Hematopoietic multipotent progenitor cell treated with erythropoietin and hydrocortisone succinate and interleukin-3 and kit ligand, for 4 days (in vitro differentiated cells): ENCODE measurements at regions not wholly inside any gene's neighbourhood (a gene's known extent, or its start where the extent isn't known, plus 50 kb on each side); places are given as distances from the start of the nearest gene placed in this dataset.
A peak's percentile ranks its signal among the peaks of the same experiment; 100 is the strongest.

Source experiments
- DNase-seq: peaks from one replicate; pipeline ENCODE4 v3.0.0-alpha.2; 2015

DNA sequence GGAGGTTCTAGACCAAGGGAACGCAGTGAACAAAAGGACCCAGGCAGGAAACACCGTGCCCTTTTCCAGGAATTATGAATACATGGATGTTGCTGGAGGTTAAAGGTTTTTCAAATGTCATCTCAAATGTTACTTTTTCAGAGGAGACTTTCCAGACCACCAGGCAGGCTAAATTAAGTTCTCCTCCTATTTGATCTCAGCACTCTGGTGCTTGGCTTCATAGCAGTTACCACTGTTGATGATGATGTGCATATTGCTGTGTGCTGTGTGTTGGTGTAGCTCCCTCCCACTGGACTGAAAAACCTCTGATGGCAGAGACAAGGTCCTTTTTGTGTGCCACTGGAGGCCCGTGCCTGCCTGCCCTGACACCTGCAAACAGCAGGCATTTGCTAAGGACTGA, 137.3 kb upstream of the PTPRM start:
- no peak for DNase-seq

DNA sequence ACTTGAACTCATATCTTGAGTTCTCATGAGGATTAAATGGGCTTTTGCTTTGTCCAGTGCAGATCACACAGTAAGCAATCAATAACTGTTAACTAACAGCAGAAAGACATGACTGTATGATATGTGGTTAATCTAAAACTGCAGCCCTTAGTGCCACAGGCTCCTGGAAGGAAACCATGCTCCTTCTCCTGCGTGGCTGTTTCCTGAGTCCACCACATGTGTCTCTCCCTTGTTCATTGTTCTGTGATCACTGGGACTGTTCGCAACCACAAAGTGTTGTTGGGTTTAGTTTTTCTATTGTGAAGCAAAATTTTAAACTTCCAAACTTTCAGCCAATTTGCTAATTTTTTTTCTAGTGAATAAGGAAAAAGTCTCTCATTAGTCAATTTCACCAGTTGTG, 130.9 kb upstream of the PTPRM start:
- DNase-seq, result peak; percentile 62

DNA sequence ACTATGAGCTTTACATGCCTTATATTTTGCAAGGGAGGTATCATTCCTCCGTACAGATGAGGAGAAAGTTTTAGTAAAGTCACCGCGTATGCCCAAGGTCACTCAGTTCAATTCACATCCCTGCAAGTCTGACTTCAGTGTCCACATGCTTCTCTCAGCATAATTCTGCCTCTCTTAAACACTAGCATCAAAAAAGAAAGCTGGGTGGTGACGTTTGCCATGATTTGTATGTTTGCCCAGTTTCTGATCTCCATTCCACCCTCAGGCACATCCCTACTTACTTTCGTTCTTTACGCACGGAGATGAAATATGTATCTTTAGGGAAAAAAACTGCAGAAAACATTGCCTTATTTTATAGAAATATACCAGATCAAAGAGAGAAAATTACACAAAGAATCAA, 129.2 kb upstream of the PTPRM start:
- no peak for DNase-seq

DNA sequence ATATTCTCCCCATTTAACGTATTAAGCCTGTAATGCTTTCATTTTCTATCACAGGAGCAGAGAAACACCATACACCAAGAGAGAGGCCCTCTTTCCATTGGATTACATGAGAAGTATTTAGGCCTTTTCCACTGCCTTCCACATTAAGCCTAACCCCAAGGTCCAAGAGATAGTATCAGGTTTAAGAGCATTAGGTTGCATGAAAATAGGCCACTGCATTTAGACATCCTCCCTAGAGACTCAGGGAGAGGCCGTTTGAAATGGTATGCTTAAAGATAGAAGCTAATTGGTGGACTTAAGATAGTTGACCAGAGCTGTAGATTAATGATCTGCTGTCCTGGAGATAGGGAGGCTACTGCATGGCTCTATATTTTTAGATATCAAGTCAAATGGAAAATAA, 128.5 kb upstream of the PTPRM start:
- no peak for DNase-seq

DNA sequence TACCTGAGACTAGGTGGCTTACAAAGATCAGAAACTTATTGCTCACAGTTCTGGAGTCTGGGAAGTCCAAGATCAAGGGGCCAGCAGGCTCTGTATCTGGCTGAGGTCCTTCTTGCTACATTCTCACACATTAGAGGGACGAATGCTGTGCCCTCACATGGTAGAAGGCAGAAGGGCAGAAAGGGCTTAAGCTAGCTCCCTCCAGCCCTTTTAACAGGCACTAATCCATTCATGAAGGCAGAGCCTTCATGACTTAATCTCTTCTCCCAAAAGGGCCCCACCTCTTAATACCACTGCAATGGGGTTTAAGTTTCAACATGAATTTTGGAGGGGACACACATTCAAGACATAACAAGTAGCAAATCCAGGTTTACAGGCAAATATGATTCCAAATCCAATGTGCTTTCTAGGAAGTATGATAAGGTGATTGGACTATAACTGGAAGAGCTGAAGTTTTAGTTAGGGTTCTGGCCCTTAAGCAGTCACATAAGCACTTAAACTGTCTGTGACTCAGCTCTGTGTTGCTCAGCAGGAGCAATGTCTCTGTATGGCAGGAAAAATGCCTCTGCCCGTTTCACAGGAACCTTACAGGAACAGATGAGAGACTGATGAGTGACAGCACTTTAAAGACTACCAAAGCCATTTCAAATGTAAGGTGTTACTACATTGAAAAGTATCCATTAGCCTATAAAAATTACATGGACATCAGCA, 119.6 kb upstream of the PTPRM start:
- no peak for DNase-seq

DNA sequence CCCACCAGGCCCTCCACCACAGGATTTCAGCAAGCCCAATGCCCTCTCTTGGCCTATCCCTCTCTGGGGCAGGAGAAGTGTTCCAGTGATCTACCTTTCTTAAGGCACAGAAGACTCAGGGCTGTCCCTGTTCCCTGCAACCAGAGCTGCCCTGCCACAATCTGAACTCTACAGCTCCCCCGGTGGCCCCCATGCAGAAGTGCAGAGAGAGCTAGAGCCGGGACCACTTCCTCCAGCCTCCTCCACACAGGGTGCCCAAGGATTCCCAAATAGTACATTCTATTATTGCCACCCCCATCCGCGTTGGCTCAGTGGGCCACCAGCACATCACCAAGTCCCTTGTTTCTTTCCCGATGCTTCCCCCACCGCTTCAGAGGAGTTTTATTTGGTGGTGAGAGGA, 114.8 kb upstream of the PTPRM start:
- peak; percentile 68 for DNase-seq

DNA sequence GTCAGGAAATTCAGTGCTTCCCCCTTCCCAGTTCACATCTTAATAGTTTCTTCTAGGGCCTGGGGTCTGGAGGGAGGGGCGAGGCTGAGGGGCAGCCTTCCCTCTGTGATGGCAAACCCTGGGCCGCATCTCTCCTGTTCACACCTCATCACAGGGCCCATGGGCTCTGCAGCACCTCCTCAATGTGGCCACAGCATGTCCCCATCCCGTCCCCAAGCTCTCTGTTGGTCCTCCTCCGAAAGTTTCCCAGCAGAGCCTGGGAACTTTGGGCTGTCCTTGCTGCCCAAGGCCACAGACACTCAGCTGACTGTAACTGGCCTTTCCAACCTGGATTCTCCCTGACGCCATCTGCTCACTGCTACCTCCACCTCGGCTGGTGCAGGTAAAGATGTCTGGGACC, 112.7 kb upstream of the PTPRM start:
- DNase-seq, result no peak

DNA sequence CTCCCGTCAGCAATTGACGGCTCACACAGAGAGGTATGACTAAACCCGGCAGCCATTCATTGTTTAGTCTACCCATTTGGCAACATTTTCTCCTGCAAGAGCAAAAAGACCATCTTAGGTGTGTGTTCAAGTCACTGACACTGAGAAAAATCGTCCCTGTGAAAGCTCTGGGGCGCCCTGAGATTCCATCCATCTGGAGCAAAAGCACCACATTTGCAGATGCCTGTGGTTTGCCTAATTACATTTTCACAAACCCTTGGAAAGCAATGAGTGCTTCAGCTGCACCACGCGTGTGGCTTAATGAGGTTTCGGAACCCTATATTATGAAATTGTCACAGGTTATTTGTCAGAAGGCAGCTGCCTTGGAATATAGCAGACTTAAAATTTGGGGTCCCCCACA, 110.7 kb upstream of the PTPRM start:
- DNase-seq, result no peak

DNA sequence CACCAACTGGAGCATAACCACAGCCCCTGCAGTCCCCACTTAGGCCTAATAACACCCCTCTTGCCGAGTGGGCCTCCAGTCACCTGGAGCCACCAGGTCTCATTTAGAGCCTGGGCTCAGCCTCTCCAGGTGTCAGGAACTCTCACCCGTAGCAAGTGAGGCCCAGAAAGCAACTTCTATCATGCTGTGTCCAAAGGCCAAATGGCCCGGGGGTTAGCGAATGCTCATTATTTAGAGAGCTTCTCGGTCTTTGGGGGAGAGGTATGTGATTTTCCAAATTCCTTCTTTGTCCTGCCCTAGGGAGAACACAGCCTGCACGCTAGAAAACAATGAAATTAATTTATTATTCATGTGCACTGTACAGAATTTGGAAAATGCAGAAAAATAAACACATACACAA, 109.9 kb upstream of the PTPRM start:
- DNase-seq, result no peak

DNA sequence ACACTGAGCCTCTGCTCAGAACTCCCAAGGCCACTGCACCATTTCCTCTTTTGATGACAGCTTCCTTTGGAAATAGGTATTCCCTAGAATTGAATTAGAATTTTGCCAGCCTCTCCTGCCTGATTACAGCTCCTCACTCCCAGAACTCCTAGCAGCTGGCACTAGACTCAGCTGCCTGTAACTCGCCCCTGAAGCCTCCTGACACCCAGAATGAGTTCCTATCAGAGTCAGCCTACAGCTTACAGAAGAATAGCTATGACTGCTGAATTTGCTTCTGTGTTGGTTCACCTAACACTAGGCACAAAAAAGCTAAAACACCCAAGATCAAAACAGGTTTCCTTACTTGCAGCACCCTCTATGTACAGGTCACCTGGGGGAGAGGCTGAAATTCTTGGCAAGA, 108.2 kb upstream of the PTPRM start:
- DNase-seq, result no peak

DNA sequence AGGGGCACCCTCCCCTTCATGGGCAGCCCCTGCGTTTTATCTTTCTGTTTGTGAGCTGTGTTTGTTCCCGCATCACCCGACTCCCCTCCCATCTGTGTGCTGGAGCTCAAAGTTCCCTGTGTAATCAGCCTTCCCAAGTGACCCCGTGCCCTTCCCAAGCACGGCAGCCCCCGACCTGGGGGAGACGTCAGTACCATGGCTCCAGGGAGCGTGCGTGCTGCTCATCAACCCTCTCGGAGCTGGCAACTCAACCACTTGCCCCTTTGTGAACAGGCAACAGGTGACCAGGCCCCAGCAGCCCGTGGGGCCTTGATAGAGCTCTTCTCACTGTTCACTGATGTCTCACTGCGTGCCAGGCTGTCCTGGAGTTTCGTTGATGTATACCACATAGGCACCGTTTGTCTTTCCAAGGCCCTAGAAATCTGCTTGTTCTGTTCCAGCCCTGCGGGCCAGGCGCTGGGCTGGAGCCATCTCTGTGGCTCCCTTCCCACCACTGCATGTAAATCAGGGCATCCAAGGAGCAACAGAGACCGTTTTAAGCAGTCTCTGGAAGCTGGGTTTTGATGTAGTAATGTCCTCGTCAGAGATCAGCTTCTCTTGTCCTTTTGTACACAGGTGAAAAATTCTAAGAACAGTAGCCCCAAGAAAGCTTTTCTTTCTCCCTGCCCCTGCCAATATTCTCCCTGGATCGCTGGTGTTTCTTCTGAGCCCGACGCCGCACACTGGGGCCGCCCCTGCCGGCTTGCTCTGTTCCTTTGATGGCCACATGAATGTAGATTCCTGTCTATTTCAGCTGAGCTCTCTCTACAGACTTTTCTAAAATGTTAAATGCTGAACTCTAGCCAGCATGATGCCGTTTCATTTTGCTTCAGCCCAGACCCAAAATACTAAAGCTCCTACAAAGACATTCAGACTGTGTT, 107.0 kb upstream of the PTPRM start:
- no peak for DNase-seq

DNA sequence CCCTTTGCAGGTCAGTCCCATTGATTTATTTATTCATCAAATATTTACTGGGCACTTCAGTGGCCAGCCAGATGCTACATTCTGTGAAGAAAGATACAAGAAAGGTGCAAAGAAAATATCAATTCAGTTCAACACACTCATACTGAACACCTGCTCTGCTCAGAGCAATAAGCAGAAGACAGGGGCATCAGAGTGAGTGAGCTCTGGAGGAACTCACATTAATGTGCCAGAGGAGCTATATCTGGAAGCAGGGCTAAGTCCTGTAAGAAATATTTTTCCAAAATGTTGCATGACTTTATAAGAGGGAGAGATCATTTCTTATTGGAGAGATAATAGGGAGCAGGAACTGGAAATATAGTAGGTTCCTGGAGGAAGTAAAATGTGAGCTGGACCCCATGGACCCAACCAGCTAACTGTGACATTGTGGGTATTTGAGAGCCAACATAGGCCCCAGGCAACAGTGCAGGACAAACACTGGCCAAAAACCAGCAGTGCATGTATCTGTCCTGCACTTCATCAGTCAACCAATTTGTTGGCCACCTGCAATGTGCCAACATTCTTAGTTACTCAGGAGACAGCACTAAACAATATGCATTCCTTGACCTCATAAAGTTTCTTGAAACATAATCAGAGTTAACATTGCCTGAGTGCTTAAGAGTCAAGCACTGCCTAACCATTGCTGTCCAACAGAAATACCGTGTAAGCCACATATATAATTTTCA, 102.7 kb upstream of the PTPRM start:
- no peak for DNase-seq

DNA sequence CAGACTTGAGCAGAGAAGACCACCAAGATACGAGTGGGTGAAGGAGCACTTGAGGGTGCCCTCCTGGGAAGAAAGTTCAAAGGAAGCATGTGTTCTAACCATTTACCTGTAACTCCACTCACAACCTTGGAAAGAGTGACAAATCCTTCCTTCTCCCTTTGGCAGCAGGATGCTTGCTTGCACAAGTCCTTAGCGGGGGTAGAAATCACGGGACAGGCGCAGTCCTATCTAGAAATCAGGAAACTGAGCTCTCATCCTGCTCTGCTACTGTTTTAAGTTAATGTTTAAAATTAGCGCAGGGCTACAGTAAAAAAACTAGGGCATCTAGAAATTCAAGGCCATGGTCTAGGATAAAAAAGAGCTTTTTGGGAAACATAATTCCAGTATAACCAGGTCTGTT, 100.9 kb upstream of the PTPRM start:
- no peak for DNase-seq

DNA sequence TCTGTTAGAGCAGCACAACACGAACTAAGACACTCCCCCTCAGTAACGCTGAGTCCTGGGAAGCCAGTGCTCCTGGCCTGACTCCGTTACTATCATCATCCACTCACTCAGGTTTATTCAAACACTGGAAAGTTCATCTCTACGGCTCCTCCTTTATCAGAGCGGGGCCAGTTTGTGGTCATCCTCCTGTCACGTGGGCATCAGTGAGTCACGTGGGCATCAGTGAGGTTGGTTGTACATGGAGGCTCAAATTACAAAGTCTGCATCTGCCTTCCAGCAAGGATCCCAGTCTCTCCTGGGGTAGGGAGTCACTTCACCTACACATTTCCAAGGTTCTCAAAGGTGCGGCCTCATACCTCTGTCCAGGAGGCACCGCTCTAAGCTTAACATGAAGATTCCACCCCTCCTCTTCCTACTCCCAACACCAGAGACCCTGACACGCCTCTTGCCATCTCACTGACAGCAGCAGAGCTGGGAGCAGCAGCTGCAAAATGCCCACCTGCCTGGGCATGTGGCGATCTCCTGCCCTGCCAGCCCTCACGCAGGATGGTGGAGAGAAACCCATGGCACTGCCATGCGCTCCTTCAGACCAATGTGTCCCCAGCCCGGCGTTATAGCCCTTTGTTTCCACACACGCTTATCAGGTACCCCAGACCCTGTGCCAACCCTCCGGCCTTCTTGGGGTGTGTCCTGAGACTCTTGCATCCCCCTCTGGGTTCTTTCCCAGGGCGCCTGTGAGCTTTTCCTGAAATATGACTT, 99.2 kb upstream of the PTPRM start:
- no peak for DNase-seq

DNA sequence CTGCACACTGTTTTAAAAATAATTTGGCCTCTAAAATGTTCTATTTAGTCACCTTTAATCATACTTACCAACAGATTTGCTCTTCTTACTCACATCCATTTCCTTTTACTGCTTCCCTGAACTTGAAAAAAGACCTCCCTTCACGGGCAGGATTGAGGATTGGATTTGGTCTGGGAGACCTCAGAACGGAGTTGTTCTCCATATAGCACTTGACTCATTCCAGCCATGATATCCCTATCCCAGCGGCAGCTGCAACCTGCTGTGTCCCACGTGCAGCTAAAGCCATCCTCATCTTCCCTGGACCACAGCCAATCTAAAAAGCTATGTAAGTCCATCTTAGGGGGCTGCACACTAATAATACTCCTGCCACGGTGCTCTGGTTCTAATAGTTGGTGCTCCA, 97.0 kb upstream of the PTPRM start:
- no peak for DNase-seq

DNA sequence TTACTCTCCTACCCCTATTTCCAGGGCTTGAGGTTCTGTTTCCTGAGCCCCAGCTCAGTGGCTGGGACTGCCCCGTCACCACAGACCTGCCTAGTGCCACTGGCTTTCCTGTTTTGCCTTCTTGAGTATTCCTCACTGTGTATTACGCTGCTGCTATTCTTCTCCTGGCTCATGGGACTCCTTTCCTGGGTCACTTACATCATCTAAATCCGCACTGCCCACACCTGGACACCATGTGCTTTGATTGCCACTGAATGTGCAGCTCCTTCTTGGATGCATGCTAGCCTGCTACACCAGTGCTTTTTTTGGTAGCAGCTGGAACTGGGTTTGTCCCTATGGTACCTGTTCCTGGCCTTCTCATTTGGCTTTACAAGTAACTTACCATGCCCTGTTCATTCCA, 96.6 kb upstream of the PTPRM start:
- no peak for DNase-seq

DNA sequence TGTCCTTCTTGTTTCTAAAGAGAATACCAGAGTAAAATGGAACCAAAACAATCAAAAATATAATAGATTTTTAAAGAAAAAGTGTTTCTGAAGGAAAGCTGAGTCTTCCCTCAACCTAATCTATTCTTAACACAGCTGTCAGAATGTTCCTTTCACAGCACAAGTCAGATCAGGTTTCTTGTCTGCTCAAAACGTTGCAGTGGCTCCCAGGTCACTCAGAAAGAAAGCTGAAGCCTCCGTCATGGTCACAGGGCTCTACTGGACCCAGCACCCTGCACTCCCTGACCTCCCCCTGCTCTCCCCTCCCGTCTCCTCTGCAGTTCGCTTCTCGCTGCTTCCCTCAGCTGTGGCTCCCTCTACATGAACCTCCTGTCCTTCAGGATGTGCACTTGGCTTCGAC, 90.7 kb upstream of the PTPRM start:
- no peak for DNase-seq

DNA sequence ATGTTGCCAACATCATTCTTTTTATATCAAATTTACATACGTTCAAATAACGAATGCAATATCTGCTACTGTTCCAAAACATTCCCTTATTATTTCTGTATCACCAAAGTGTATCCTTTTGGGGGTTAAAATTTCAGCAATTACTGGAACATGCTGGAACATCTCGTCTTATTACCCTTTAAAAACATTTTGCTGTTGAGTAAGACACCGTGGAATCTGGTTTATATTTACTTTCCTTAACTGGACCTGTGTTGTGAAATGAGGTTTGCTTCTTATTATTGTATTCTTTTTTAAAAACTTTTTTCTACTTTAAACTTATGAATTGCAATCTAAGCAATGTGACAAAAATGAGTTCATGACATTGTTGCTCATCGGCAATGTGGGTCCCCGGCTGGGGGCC, 87.4 kb upstream of the PTPRM start:
- DNase-seq, result no peak

DNA sequence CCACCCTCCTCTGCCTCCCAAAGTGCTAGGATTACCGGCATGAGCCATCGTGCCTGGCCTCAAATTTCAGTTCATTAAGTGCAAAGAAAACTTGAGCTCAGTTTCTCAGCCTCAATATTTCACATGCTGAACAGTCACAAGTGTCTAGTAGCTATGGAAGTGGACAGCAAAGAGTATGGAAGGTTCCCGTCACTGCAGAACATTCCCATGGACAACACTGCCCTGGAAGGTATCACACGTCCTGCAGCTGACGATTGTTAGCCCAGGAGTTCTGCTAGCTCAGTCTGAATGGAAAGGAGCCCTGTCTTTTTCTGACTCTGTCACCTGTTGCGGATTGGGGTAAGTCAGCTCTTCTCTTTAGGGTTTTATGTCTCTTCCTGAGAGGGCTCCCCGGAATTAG, 86.2 kb upstream of the PTPRM start:
- no peak for DNase-seq

DNA sequence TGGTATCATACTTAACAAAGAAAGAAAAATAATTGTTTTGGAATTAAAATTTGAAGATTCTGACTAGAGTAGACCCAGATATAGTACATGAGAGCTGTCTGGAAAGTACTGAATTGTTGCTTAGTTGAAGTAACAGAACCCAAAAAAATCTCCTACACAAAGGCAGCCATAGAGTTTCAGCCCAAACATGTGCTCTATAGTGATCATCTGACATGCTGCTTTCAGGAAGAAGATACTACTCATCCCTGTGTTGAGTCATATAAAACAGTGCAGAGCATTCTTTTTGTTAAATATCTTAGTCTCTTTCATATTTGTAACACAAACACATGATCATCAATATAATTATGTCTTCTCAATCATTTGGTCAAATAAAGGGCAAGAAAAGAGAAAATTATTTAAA, 84.8 kb upstream of the PTPRM start:
- DNase-seq, result no peak

DNA sequence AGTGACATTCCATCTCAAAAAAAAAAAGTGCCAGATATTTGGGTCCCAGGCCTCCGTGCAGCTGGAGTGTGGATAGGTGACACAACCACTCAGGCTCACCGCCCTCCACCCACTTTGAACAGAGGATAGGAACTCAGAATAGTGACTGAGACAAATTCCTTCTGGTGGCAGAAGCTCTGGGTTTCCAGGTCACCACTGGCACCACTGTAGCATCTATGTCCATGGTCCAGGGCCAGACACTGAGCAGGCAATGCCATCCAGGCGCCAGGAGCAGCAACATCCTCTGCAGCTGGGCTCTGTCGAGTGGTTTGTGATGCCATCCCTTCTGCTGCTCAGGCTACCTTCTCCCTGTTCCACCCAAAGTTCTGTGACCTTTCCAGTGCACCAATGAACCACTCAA, 81.5 kb upstream of the PTPRM start:
- no peak for DNase-seq

DNA sequence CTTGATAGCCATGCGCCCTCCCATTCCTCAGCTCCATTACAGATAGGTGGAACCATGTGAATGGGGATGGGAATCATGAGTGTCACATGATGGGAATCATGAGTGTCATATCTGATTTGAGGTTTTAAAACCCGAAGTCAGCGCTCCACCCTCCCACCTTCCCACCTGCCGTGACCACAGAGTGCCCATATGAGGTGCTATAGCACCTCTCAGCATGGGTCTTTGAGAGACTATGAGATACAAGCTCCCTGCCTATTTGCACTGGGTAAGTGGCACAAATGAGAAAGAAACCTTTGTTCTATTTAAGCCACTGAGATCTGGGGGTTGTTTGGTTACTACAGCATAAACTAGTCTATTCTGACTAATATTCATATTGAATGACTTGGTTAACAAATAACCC, 78.5 kb upstream of the PTPRM start:
- no peak for DNase-seq

DNA sequence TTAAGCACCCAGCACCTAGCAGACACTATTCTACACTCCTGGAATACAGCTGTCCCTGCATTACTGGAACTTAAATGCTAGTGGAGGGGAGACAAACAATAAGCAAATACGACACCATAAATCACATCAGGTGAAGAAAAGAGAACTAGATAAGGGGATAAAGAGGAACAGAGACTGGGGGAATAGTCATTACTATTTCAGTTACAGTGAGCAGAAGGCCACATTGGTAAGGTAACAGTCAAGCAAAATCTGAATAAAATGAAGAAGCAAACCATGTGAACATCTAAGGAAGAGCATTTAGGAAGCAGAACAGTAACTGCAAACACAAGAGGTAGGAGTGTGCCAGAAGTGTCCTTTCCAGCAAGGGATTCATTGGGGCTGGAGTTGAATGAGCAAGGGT, 77.0 kb upstream of the PTPRM start:
- DNase-seq, result no peak
